Calu3 (cell line): ENCODE measurements at regions not wholly inside any gene's neighbourhood (a gene's known extent, or its start where the extent isn't known, plus 50 kb on each side); places are given as distances from the start of the nearest gene placed in this dataset.
A peak's percentile ranks its signal among the peaks of the same experiment; 100 is the strongest.

Experiments used
- BruUV-seq: library from RNA; stranded (reverse); fragments of 400-500 nt; replicated peaks from 2 replicates; lab custom pipeline; 2021; lab: Mats Ljungman, UMichigan
- CTCF ChIA-PET: fragments of 300-600 bp; sonication (Branson Sonifier 250); formaldehyde crosslinking; loops from one replicate; lab custom pipeline; 2022; ENCODE audit warnings: antibody characterized with exemption; lab: Charles Lee
- DNase-seq: peaks from one replicate; pipeline ENCODE4 v3.0.0; 2022
- H3K27ac Mint-ChIP-seq: one replicate; pipeline ENCODE4 v1.8.0; 2022; ENCODE audit warnings: mixed read lengths; ENCODE audit not compliant: unreplicated experiment
- H3K27me3 Mint-ChIP-seq: one replicate; pipeline ENCODE4 v1.8.0; 2022; ENCODE audit warnings: mixed read lengths; ENCODE audit not compliant: unreplicated experiment
- H3K36me3 Mint-ChIP-seq: one replicate; pipeline ENCODE4 v1.8.0; 2022; ENCODE audit warnings: mild to moderate bottlenecking, moderate library complexity, mixed read lengths; ENCODE audit not compliant: insufficient read depth, unreplicated experiment
- H3K4me1 Mint-ChIP-seq: one replicate; pipeline ENCODE4 v1.8.0; 2022; ENCODE audit warnings: mild to moderate bottlenecking, low read depth, mixed read lengths; ENCODE audit not compliant: unreplicated experiment
- H3K4me3 Mint-ChIP-seq: one replicate; pipeline ENCODE4 v1.8.0; 2022; ENCODE audit warnings: mild to moderate bottlenecking, low read depth, moderate library complexity, mixed read lengths; ENCODE audit not compliant: unreplicated experiment
- H3K9me3 Mint-ChIP-seq: one replicate; pipeline ENCODE4 v1.8.0; 2022; ENCODE audit warnings: low read depth, mixed read lengths; ENCODE audit not compliant: unreplicated experiment
- CTCF ChIP-seq: fragments of 200-600 bp; IDR thresholded peaks from one replicate; pipeline ENCODE4 v1.8.0; 2022; ENCODE audit warnings: antibody characterized with exemption; ENCODE audit not compliant: unreplicated experiment
- intact Hi-C: fragments of 100-400 bp; cut with micrococcal nuclease; formaldehyde crosslinking; loops from one replicate; pipeline ENCODE4 v1.10.0; 2022; ENCODE audit not compliant: unreplicated experiment

- H3K36me3 Mint-ChIP-seq, result no peaks in the 10 kb centered on the region
Observed at GRCh38 chr2:195363496-195363895, 293.5 kb upstream of the SLC39A10 start.

GRCh38 chr2:195360242-195360641 lies 296.8 kb upstream of the SLC39A10 start:
- Mint-ChIP-seq H3K4me1 (peaks cover 50% of the 10 kb centered on the region), H3K27ac (peak overlapping the region; percentile 30), H3K27me3 (no peaks in the 10 kb centered on the region), H3K4me3 (no peak overlapping the region), H3K36me3 (no peaks in the 10 kb centered on the region), H3K9me3 (peaks cover 12% of the 10 kb centered on the region)
- intact Hi-C loops, result no loop called here
- BruUV-seq, result no TSS peak
- DNase-seq, result no peak
- TF ChIP-seq CTCF, result no peak
- CTCF ChIA-PET, result no interaction called here

More at GRCh38 chr2:195363496-195363895, 293.5 kb upstream of the SLC39A10 start:
- no peak for TF ChIP-seq CTCF
- H3K27me3 Mint-ChIP-seq, result no peaks in the 10 kb centered on the region
- peaks cover 50% of the 10 kb centered on the region for H3K4me1 Mint-ChIP-seq
- CTCF ChIA-PET, result interaction anchor here (0.8 to 1.8 kb wide), 2 partner anchors 181 to 293 kb away, joined by 4 to 5 read pairs; partner anchors contain the start of gene SLC39A10
- no peak for DNase-seq
- peaks cover 13% of the 10 kb centered on the region for H3K9me3 Mint-ChIP-seq
- peak overlapping the region; percentile 47 for H3K27ac Mint-ChIP-seq
- intact Hi-C loops, result no loop called here
- no TSS peak for BruUV-seq
- no peak overlapping the region for H3K4me3 Mint-ChIP-seq

GRCh38 chr2:195359043-195359735 lies 297.8 kb upstream of the SLC39A10 start:
- no peak for DNase-seq
- no TSS peak for BruUV-seq
- no peak for TF ChIP-seq CTCF

GRCh38 chr2:195356920-195357440 lies 300.0 kb upstream of the SLC39A10 start:
- H3K36me3 Mint-ChIP-seq, result no peaks in the 10 kb centered on the region
- no TSS peak for BruUV-seq
- no peak overlapping the region for H3K4me3 Mint-ChIP-seq
- no peak overlapping the region for H3K27ac Mint-ChIP-seq
- intact Hi-C loops, result no loop called here
- peaks cover 27% of the 10 kb centered on the region for H3K4me1 Mint-ChIP-seq
- no peak for TF ChIP-seq CTCF
- no peak for DNase-seq
- H3K27me3 Mint-ChIP-seq, result no peaks in the 10 kb centered on the region
- CTCF ChIA-PET, result no interaction called here
- peaks cover 6% of the 10 kb centered on the region for H3K9me3 Mint-ChIP-seq

More at GRCh38 chr2:195359043-195359735, 297.8 kb upstream of the SLC39A10 start:
- Mint-ChIP-seq H3K4me1 (peaks cover 39% of the 10 kb centered on the region), H3K27ac (peak overlapping the region; percentile 4), H3K27me3 (no peaks in the 10 kb centered on the region), H3K36me3 (no peaks in the 10 kb centered on the region), H3K4me3 (no peak overlapping the region), H3K9me3 (peaks cover 6% of the 10 kb centered on the region)
- CTCF ChIA-PET, result no interaction called here
- intact Hi-C loops, result no loop called here
